ENCODE measurements at regions not wholly inside any gene's neighbourhood (a gene's known extent, or its start where the extent isn't known, plus 50 kb on each side); places are given as distances from the start of the nearest gene placed in this dataset.

DNA sequence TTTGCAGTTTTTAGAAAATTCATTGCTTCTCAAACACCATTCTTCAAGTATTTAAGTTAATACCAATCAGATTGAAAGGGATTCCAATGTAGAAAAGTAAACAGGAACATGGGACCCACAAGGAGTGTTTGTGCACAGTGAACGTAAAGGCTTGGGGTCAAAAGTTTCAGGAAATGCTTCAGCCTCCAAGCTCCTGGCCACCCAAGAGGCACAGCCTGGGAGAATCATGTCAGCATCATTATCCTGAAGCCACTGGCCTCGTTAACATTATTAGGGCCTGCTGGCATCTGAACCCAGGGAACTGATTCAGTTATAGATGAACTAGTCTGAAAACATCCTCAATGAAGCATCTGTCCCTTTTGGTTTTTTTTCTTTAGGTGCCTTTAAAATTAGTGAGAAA is 122.9 kb downstream of the NXNL2 start:
- intact Hi-C loops (cut with DNase I) = no loop called here
- no peaks in the 10 kb centered on the region for H3K27me3 ChIP-seq
- TF ChIP-seq, protein P1, sequence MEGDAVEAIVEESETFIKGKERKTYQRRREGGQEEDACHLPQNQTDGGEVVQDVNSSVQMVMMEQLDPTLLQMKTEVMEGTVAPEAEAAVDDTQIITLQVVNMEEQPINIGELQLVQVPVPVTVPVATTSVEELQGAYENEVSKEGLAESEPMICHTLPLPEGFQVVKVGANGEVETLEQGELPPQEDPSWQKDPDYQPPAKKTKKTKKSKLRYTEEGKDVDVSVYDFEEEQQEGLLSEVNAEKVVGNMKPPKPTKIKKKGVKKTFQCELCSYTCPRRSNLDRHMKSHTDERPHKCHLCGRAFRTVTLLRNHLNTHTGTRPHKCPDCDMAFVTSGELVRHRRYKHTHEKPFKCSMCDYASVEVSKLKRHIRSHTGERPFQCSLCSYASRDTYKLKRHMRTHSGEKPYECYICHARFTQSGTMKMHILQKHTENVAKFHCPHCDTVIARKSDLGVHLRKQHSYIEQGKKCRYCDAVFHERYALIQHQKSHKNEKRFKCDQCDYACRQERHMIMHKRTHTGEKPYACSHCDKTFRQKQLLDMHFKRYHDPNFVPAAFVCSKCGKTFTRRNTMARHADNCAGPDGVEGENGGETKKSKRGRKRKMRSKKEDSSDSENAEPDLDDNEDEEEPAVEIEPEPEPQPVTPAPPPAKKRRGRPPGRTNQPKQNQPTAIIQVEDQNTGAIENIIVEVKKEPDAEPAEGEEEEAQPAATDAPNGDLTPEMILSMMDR (IDR thresholded peaks at IDR 0.05) = no peak
- TF ChIP-seq POLR2A (IDR thresholded peaks at IDR 0.05) = no peak
- DNase-seq = no peak
- 59 to 80% methylated on average over 2 of the region's 2 CpGs for WGBS, 2 donors
- H3K4me3 ChIP-seq = no peak overlapping the region
- no peak overlapping the region for H3K27ac ChIP-seq
- no peaks in the 10 kb centered on the region for H3K4me1 ChIP-seq
- no peak for ATAC-seq
- no peaks in the 10 kb centered on the region for H3K9me3 ChIP-seq
- no peaks in the 10 kb centered on the region for H3K36me3 ChIP-seq (replicated peaks in 1 of 2; ENCODE audit: insufficient read depth in 1 of 2, low read depth in 2 of 2)

DNA sequence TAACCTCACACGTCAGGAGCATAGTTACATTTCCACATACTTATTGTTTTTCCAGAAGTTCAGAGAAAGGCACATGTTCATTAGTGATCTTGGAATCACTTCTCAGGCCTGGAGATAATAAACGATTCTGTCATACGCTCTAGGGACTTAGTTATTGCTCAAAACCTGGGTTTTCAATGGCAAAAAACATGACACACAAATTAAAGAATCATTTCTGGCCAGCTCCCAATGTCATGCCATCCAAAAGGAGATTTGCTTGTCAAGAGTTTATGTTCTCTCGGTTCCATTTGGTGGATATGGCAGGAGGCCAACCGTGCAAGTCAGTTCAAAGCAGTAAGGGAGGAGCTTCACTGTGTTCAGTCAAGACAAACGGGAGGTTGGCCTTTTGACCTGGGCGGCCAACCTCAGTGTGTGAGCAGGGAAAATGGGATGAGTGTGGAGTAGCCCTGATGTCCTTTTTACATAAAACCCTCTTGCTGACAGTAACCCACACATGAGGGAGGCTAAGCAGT is 123.4 kb downstream of the NXNL2 start:
- Histone ChIP-seq H3K9me3 (no peaks in the 10 kb centered on the region), H3K4me1 (no peaks in the 10 kb centered on the region), H3K36me3 (replicated peaks in 1 of 2; ENCODE audit: insufficient read depth in 1 of 2, low read depth in 2 of 2) (no peaks in the 10 kb centered on the region), H3K4me3 (no peak overlapping the region), H3K27ac (no peak overlapping the region), H3K27me3 (no peaks in the 10 kb centered on the region)
- intact Hi-C loops (cut with DNase I) = no loop called here
- WGBS, 2 donors = 41 to 42% methylated on average over 7 of the region's 7 CpGs
- TF ChIP-seq, protein P1 (IDR thresholded peaks at IDR 0.05) = no peak
- no peak for TF ChIP-seq POLR2A (IDR thresholded peaks at IDR 0.05)
- ATAC-seq (peak; percentile 21), DNase-seq (peak; percentile 16 to 37 (median 18))

DNA sequence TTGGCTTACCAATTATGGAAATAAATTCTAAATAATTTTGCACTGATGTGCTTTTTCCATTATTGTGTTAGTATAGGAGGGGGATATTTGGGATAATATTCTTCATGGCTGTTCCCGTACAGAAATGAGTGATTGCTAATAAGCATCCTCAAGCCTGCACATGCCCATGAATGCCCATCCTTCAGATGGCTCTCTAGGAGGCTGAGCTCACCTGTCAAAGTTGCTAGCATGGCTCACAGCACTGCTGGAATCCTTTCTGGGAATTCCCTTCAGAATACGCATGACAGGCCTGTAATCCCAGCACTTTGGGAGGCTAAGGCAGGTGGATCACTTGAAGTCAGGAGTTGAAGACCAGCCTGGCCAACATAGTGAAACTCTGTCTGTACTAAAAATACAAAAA is 124.1 kb downstream of the NXNL2 start:
- 90 to 91% methylated on average over 2 of the region's 2 CpGs for WGBS, 2 donors
- no peaks in the 10 kb centered on the region for H3K9me3 ChIP-seq
- no peak overlapping the region for H3K27ac ChIP-seq
- TF ChIP-seq, protein P1 (IDR thresholded peaks at IDR 0.05) = no peak
- TF ChIP-seq POLR2A (IDR thresholded peaks at IDR 0.05) = no peak
- no peaks in the 10 kb centered on the region for H3K36me3 ChIP-seq (replicated peaks in 1 of 2; ENCODE audit: insufficient read depth in 1 of 2, low read depth in 2 of 2)
- intact Hi-C loops (cut with DNase I) = no loop called here
- H3K4me3 ChIP-seq = no peak overlapping the region
- ATAC-seq (no peak), DNase-seq (no peak)
- H3K4me1 ChIP-seq = no peaks in the 10 kb centered on the region
- no peaks in the 10 kb centered on the region for H3K27me3 ChIP-seq

DNA sequence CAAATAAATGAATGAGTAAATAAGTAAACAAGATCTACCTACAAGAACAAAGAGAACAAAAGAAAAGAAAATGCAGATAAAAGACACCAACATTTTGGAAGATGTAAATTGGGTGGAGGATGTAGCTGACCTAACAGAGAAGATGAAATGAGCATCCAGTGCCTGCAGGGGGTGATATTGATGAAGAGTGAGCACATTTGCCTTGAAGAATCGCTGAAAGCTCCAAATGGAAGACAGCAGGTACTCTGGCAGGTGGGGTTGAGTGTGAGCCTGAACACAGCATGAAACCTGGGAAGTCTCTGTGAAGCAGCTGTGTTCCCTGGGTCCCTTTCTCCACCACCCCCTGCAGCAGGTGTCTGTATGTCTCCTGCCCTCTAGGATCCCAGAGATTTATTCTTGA is 125.6 kb downstream of the NXNL2 start:
- WGBS, 2 donors = 9 to 14% methylated on average over 1 of the region's 1 CpG
- H3K9me3 ChIP-seq = no peaks in the 10 kb centered on the region
- H3K36me3 ChIP-seq (replicated peaks in 1 of 2; ENCODE audit: insufficient read depth in 1 of 2, low read depth in 2 of 2) = no peaks in the 10 kb centered on the region
- no peaks in the 10 kb centered on the region for H3K4me1 ChIP-seq
- H3K27me3 ChIP-seq = no peaks in the 10 kb centered on the region
- TF ChIP-seq, protein P1 (IDR thresholded peaks at IDR 0.05) = no peak
- no peak for TF ChIP-seq POLR2A (IDR thresholded peaks at IDR 0.05)
- no peak overlapping the region for H3K27ac ChIP-seq
- ATAC-seq (no peak), DNase-seq (no peak)
- no peak overlapping the region for H3K4me3 ChIP-seq
- intact Hi-C loops (cut with DNase I) = no loop called here

DNA sequence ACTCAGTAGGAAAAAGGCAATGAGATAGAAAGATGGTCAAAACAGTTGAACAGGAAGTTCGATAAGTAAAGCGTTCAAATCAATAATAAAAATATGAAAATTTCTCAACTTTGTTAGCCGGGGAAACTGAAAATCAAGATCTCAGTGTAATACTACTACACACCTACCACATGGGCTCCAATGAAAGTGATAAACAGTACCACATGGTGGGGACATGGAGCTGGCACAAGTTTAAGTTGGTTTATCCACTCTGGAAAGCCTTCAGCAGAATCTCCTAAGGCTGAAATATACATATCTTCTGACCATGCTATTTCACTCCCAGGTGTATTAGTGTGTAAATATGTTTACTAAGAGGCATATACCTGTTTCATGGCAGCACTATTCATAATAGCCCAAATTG is 126.8 kb downstream of the NXNL2 start:
- WGBS, 2 donors = 75 to 91% methylated on average over 3 of the region's 3 CpGs
- H3K36me3 ChIP-seq (replicated peaks in 1 of 2; ENCODE audit: insufficient read depth in 1 of 2, low read depth in 2 of 2) = no peaks in the 10 kb centered on the region
- ATAC-seq (no peak), DNase-seq (no peak)
- no peak overlapping the region for H3K27ac ChIP-seq
- H3K27me3 ChIP-seq = no peaks in the 10 kb centered on the region
- TF ChIP-seq, protein P1 (IDR thresholded peaks at IDR 0.05) = no peak
- no peak for TF ChIP-seq POLR2A (IDR thresholded peaks at IDR 0.05)
- no peaks in the 10 kb centered on the region for H3K4me1 ChIP-seq
- no peak overlapping the region for H3K4me3 ChIP-seq
- no peaks in the 10 kb centered on the region for H3K9me3 ChIP-seq
- intact Hi-C loops (cut with DNase I) = no loop called here

Data from body of pancreas (tissue), 4 donors.